ENCODE measurements at regions not wholly inside any gene's neighbourhood (a gene's known extent, or its start where the extent isn't known, plus 50 kb on each side); places are given as distances from the start of the nearest gene placed in this dataset.

DNA sequence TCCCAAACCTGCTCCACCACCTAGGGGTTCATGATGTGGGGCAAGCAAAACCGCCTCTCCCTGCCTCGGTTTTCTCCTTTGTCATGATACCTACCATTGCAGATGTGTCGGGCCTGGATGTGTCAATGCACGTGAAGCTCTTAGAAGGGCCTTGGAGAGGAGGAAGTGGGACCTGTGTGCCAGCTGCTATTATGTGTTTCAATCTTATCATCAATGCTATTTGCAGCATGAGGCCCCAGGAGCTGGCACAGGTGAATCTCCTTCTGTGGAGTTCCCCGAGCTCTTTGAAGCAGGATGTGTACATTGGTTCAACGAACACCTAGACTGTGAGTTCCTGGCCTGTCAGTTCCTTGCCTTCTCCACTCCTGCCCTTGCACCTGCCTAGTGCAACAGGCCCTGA is 331.6 kb downstream of the CTTN start:
- Mint-ChIP-seq H3K9me3 (no peaks in the 10 kb centered on the region), H3K27me3 (no peaks in the 10 kb centered on the region), H3K27ac (no peak overlapping the region), H3K4me1 (no peaks in the 10 kb centered on the region), H3K4me3 (no peak overlapping the region), H3K36me3 (ENCODE audit: low read depth) (no peaks in the 10 kb centered on the region)
- CTCF ChIA-PET, result no interaction called here
- POLR2A ChIA-PET, result no interaction called here
- no peak for DNase-seq

DNA sequence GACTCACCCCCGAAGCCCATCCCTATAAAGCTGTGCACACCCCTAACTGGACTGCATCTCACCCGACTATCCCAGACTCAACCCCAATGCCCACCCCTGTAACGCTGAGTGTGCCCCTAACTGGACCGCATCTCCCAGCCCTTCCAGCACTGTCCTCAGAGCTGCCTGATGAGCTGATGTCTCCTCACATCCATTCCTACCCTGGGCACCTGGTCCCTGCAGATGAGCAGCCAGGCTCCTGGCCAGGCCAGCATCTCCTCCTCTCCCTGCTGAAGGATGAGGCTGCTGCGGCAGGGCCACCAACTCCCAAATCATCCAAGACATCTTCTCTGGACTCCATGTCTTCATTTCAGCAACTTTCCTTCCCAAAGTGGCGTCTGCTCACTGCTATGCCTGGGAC is 332.1 kb downstream of the CTTN start:
- no peaks in the 10 kb centered on the region for H3K36me3 Mint-ChIP-seq (ENCODE audit: low read depth)
- no peak for DNase-seq
- H3K27me3 Mint-ChIP-seq, result no peaks in the 10 kb centered on the region
- ChIA-PET POLR2A (no interaction called here), CTCF (no interaction called here)
- no peaks in the 10 kb centered on the region for H3K9me3 Mint-ChIP-seq
- H3K27ac Mint-ChIP-seq, result no peak overlapping the region
- H3K4me1 Mint-ChIP-seq, result no peaks in the 10 kb centered on the region
- H3K4me3 Mint-ChIP-seq, result no peak overlapping the region

DNA sequence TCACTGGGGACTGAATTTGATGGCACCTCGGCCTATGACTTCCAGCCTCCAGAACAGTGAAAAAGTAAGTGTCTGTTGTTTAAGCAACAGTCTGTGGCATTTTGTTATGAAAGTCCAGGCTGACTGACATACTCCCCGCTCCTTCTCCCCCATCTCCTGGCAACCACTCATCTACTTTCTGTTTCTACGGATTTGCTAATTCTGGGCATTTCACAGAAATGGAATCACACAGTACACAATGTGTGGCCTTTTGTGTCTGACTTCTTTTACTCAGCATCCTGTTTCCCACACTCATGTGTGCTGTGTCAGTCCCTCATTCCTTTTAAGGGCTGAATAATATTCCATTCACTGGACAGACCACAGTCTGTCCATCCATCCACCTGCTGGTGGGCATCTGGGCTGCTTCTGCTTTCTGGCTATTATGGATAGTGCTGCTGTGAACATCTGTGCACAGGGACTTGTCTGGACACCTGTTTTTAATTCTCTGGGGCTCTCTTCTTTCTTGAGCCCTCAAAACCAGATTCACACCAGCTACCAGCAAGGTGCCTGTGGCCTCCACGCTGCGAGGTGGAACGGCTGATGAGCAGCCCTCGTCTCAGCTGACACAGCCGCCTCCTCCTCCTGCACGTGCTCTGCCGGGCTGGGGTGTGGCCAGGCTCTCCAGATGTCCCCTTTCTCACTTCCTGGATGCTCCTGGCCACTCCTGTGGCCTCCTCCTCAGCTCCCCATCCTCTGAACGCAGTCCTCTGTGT is 333.1 kb downstream of the CTTN start:
- ChIA-PET POLR2A (no interaction called here), CTCF (no interaction called here)
- Mint-ChIP-seq H3K4me3 (no peak overlapping the region), H3K36me3 (ENCODE audit: low read depth) (no peaks in the 10 kb centered on the region), H3K9me3 (no peaks in the 10 kb centered on the region), H3K27me3 (no peaks in the 10 kb centered on the region), H3K4me1 (no peaks in the 10 kb centered on the region), H3K27ac (no peak overlapping the region)
- no peak for DNase-seq

GRCh38 chr11:70732023-70732880 is 333.9 kb downstream of the CTTN start:
- no peak overlapping the region for H3K27ac Mint-ChIP-seq
- H3K9me3 Mint-ChIP-seq, result no peaks in the 10 kb centered on the region
- no peaks in the 10 kb centered on the region for H3K27me3 Mint-ChIP-seq
- no peaks in the 10 kb centered on the region for H3K4me1 Mint-ChIP-seq
- POLR2A ChIA-PET, result no interaction called here
- CTCF ChIA-PET, result no interaction called here
- DNase-seq, result no peak
- H3K36me3 Mint-ChIP-seq (ENCODE audit: low read depth), result no peaks in the 10 kb centered on the region
- H3K4me3 Mint-ChIP-seq, result no peak overlapping the region

- no peaks in the 10 kb centered on the region for H3K9me3 Mint-ChIP-seq
- no peaks in the 10 kb centered on the region for H3K36me3 Mint-ChIP-seq (ENCODE audit: low read depth)
- no peak overlapping the region for H3K4me3 Mint-ChIP-seq
- H3K27me3 Mint-ChIP-seq, result no peaks in the 10 kb centered on the region
- H3K4me1 Mint-ChIP-seq, result no peaks in the 10 kb centered on the region
- CTCF ChIA-PET, result no interaction called here
- no peak for DNase-seq
- POLR2A ChIA-PET, result no interaction called here
- peak overlapping the region; percentile 65 for H3K27ac Mint-ChIP-seq
Measured at GRCh38 chr11:70732881-70733196, 334.5 kb downstream of the CTTN start.

DNA sequence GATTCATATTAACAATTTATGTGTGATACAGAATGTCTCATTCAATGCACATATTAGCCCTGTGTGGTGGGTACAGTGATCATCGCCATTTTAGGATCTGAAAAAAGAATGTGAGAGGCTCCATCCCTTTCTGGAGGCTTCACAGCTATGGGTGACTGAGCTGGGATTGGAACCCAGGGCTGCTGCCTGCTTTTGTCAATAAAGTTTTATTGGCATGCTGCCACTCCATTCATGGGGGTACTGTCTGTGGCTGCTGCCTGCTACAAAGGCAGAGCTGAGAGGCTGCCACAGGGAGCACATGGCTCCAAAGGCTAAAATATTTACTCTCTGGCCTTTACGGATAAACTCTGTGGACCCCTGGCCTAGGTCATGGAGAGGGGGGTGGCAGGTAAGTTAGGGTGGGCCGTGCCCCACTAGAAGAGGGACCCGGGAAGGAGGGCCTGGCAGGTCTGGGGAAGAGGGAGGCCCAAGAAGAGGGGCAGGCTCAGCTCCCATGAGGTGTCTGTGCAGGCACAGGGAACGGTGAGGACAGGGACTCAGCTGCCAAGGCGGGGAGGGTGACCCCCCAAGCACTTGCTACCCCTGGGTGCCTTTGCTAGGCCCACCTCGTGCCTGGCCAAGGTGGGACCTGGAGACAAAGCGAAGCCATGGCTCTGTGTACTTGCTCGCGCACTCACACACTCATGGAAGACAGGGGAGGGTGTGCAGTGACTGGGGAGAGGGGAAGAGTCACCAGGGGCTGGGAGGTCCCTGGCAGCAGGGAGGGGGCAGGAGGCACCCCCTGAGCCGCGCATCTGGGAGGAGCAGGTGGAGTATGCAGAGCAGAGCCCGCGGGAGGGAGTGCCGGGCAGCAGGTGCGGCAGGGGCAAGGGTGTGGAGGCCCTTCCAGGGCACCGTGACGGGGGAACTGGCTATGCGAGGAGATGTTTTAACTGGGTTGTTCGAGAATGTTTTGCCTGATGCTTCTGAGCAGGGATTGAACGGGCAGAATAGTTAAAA is 335.3 kb downstream of the CTTN start:
- no peak overlapping the region for H3K27ac Mint-ChIP-seq
- CTCF ChIA-PET, result interaction anchor here (0.5 kb wide), 1 partner anchor 998 kb away, joined by 3 read pairs; no protein-coding TSS in a partner anchor
- H3K9me3 Mint-ChIP-seq, result no peaks in the 10 kb centered on the region
- no peak overlapping the region for H3K4me3 Mint-ChIP-seq
- H3K27me3 Mint-ChIP-seq, result no peaks in the 10 kb centered on the region
- POLR2A ChIA-PET, result no interaction called here
- no peak for DNase-seq
- H3K36me3 Mint-ChIP-seq (ENCODE audit: low read depth), result no peaks in the 10 kb centered on the region
- H3K4me1 Mint-ChIP-seq, result no peaks in the 10 kb centered on the region

DNA sequence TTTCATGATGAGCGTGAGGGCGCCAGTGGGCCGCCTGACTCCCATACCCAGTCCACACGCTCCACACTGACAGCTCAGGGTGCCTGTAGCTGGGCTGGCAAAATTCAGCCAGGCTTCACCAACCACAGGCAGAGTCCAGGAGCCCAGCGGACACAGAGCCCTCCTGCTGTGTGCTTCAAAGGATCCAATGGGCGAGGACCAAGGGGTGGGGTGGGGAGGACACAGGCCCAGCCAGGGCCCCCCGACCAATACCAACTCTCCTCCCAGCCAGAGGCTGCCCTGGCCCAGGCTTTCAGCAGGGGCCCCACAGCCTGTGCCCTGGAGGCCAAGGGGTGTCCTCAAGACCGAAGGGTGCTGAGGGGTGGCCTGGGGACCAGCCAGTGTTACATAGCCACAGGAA is 336.1 kb downstream of the CTTN start:
- Mint-ChIP-seq H3K27me3 (no peaks in the 10 kb centered on the region), H3K4me1 (no peaks in the 10 kb centered on the region), H3K36me3 (ENCODE audit: low read depth) (no peaks in the 10 kb centered on the region), H3K27ac (no peak overlapping the region), H3K9me3 (no peaks in the 10 kb centered on the region), H3K4me3 (no peak overlapping the region)
- DNase-seq, result no peak
- POLR2A ChIA-PET, result no interaction called here
- CTCF ChIA-PET, result interaction anchor here (1.6 kb wide), 1 partner anchor 9 kb away, joined by 4 read pairs; no protein-coding TSS in a partner anchor

- H3K9me3 Mint-ChIP-seq, result no peaks in the 10 kb centered on the region
- no peaks in the 10 kb centered on the region for H3K36me3 Mint-ChIP-seq (ENCODE audit: low read depth)
- H3K27me3 Mint-ChIP-seq, result no peaks in the 10 kb centered on the region
- no peak overlapping the region for H3K27ac Mint-ChIP-seq
- DNase-seq, result no peak
- CTCF ChIA-PET, result interaction anchor here (1.6 kb wide), 1 partner anchor 9 kb away, joined by 4 read pairs; no protein-coding TSS in a partner anchor
- no peak overlapping the region for H3K4me3 Mint-ChIP-seq
- POLR2A ChIA-PET, result no interaction called here
- no peaks in the 10 kb centered on the region for H3K4me1 Mint-ChIP-seq
Measured at GRCh38 chr11:70734911-70735310, 336.6 kb downstream of the CTTN start.

DNA sequence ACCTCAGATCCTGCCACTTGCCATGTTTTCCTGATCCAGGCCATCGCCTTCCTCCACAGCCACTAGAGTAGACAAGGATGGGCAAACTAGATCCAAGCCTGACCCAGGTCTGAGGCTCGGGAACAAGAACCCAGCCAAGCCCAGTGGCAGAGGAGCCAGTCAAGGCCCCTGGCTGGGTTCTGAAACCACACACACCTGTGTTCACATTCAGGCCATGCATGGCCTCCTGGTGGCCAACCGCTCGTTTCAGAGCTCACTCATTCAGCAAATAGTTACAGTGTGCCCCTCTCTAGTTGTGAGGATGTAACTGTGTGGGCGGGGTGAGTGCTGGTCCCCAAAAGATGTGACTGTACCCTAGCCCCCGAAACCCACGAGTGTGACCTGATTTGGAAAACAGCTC is 337.6 kb downstream of the CTTN start:
- H3K9me3 Mint-ChIP-seq, result no peaks in the 10 kb centered on the region
- ChIA-PET CTCF (interaction anchor here (1.6 kb wide), 1 partner anchor 10 kb away, joined by 4 read pairs; no protein-coding TSS in a partner anchor), POLR2A (no interaction called here)
- H3K27me3 Mint-ChIP-seq, result no peaks in the 10 kb centered on the region
- DNase-seq, result no peak
- H3K4me1 Mint-ChIP-seq, result no peaks in the 10 kb centered on the region
- H3K27ac Mint-ChIP-seq, result no peak overlapping the region
- H3K36me3 Mint-ChIP-seq (ENCODE audit: low read depth), result no peaks in the 10 kb centered on the region
- H3K4me3 Mint-ChIP-seq, result no peak overlapping the region

DNA sequence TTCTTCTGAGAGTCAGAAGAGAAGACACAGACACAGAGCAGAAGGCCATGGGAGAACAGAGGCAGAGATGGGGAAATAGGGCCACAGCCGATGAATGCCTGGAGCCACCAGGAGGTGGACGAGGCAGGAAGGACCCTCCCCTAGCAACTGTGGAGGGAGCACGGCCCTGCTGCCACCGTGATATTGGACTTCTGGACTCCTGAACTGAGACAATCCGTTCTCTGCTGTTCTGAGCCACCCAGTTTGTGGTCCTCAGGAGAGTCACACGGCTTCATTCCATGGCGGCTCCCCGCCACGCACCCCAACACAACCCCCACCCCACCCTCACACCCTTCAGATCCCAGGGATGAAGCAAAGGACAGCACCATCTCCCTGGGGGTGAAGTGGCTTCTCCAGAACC is 338.1 kb downstream of the CTTN start:
- Mint-ChIP-seq H3K9me3 (no peaks in the 10 kb centered on the region), H3K4me3 (no peak overlapping the region), H3K4me1 (no peaks in the 10 kb centered on the region), H3K27ac (no peak overlapping the region), H3K36me3 (ENCODE audit: low read depth) (no peaks in the 10 kb centered on the region), H3K27me3 (no peaks in the 10 kb centered on the region)
- POLR2A ChIA-PET, result no interaction called here
- CTCF ChIA-PET, result no interaction called here
- DNase-seq, result no peak

- POLR2A ChIA-PET, result no interaction called here
- CTCF ChIA-PET, result no interaction called here
- H3K4me3 Mint-ChIP-seq, result no peak overlapping the region
Measured at GRCh38 chr11:70736937-70737640, 338.8 kb downstream of the CTTN start.

DNA sequence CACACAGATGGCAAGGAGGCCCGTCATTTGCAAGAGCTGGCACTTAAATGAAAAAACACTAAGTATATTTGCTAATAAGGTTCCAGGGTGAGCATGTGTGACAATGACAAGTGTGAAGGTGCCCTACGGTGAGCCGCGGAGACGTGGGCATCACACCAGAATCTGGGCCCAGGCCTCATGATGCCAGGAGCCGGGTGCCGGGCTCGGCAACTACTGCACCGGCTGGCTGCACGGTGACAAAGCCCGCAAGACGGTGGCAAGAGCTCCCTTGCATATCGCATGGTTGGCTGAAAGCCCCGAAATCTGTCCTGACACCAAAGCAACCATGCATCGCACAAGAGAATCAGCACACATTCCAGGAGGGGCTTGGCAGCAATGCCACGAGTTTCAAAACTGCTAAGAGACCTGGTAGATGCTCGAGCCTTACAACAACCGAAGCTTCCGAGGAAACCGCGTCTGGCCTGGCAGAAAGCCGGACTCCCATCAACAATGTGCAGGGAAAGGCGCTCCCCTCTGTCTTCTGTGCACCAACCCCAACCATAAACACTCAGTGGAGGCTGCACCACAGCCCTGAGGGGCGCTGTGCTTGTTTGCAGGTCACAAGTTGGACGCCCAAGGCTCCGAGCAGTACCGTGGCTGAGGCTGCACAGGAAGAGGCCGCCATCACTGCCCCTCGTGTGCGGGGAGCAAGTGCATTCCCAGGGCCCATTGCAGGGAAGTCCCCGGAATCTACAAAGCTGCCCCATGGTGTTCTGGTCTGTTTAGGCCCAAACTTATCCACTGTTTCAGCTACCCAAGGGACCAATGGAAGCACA is 339.7 kb downstream of the CTTN start:
- no peaks in the 10 kb centered on the region for H3K4me1 Mint-ChIP-seq
- DNase-seq, result no peak
- ChIA-PET CTCF (no interaction called here), POLR2A (no interaction called here)
- no peak overlapping the region for H3K4me3 Mint-ChIP-seq
- no peak overlapping the region for H3K27ac Mint-ChIP-seq
- no peaks in the 10 kb centered on the region for H3K36me3 Mint-ChIP-seq (ENCODE audit: low read depth)
- H3K27me3 Mint-ChIP-seq, result no peaks in the 10 kb centered on the region
- no peaks in the 10 kb centered on the region for H3K9me3 Mint-ChIP-seq

More at GRCh38 chr11:70736937-70737640, 338.8 kb downstream of the CTTN start:
- H3K27me3 Mint-ChIP-seq, result no peaks in the 10 kb centered on the region
- no peaks in the 10 kb centered on the region for H3K36me3 Mint-ChIP-seq (ENCODE audit: low read depth)
- no peak overlapping the region for H3K27ac Mint-ChIP-seq
- H3K4me1 Mint-ChIP-seq, result no peaks in the 10 kb centered on the region
- no peak for DNase-seq
- H3K9me3 Mint-ChIP-seq, result no peaks in the 10 kb centered on the region
